HL-60 (cell line): ENCODE measurements at regions not wholly inside any gene's neighbourhood (a gene's known extent, or its start where the extent isn't known, plus 50 kb on each side); places are given as distances from the start of the nearest gene placed in this dataset.

Source experiments
- CTCF ChIP-seq: IDR thresholded peaks from one replicate; pipeline ENCODE4 v1.5.1; 2011; ENCODE audit warnings: low read length, control low read depth, inconsistent platforms; ENCODE audit not compliant: insufficient read depth
- GABPA ChIP-seq: IDR thresholded peaks from 2 replicates; pipeline ENCODE4 v1.6.1; 2012; ENCODE audit warnings: low read depth
- POLR2AphosphoS5 ChIP-seq: IDR thresholded peaks from 2 replicates; pipeline ENCODE4 v1.6.1; 2012; ENCODE audit warnings: low read depth
- REST ChIP-seq: IDR thresholded peaks from 2 replicates; pipeline ENCODE4 v1.6.1; 2012; ENCODE audit warnings: low read depth; ENCODE audit not compliant: insufficient replicate concordance
- SPI1 ChIP-seq: IDR thresholded peaks from 2 replicates; pipeline ENCODE4 v1.6.1; 2012; ENCODE audit warnings: low read depth, mild to moderate bottlenecking, borderline replicate concordance

- TF ChIP-seq GABPA (no peak), CTCF (no peak), REST (no peak), POLR2AphosphoS5 (no peak), SPI1 (no peak)
Observed at GRCh38 chr10:28926932-28927331, 249.6 kb downstream of the BAMBI start.
